ENCODE measurements at regions not wholly inside any gene's neighbourhood (a gene's known extent, or its start where the extent isn't known, plus 50 kb on each side); places are given as distances from the start of the nearest gene placed in this dataset.

DNA sequence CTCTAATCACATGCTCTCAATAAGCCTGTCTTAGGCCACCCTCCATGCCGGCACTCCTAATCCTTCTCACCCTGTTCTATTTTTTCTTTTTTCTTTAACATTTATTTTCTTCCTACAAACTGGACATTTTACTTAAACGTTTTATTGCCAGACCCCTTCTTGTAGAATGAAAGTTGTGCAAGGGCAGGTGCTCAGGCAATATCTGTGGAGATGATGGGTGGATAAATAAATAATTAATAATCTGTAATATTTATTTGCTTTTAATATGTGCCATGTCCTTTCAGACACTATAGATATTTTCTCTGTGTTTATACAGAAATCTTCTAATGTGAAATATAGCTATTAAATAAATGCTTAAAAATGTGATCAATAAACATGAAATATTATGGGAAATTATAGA lies 815.7 kb upstream of the MIR17HG start:
- H3K9ac ChIP-seq (ENCODE audit: low read length), result no peak overlapping the region
- H3K9me3 ChIP-seq (ENCODE audit: insufficient read depth, low read depth, low read length), result no peaks in the 10 kb centered on the region
- no peak overlapping the region for H2BK5ac ChIP-seq (ENCODE audit: low read depth, low read length, poor library complexity)
- H4K8ac ChIP-seq (ENCODE audit: low read depth, low read length), result no peak overlapping the region
- H2BK12ac ChIP-seq (ENCODE audit: low read length), result no peak overlapping the region
- H3K27ac ChIP-seq (ENCODE audit: low read depth, low read length), result no peak overlapping the region
- H3K79me2 ChIP-seq (ENCODE audit: control insufficient read depth, insufficient read depth, low read length, poor library complexity), result no peaks in the 10 kb centered on the region
- no peak overlapping the region for H2AFZ ChIP-seq (ENCODE audit: insufficient read depth, low read length, poor library complexity)
- H4K12ac ChIP-seq (ENCODE audit: low read depth, low read length), result no peak overlapping the region
- no peaks in the 10 kb centered on the region for H3K27me3 ChIP-seq (ENCODE audit: insufficient read depth, low read length)
- no peak overlapping the region for H3K18ac ChIP-seq (ENCODE audit: low read length)
- no peak overlapping the region for H4K91ac ChIP-seq (ENCODE audit: low read depth, low read length)
- no peak overlapping the region for H3K4me3 ChIP-seq (ENCODE audit: low read depth, low read length)
- no peaks in the 10 kb centered on the region for H3K79me1 ChIP-seq (ENCODE audit: low read length)
- no peak overlapping the region for H2AK5ac ChIP-seq (ENCODE audit: low read length)
- no peak for DNase-seq
- H3K14ac ChIP-seq (ENCODE audit: low read length), result no peak overlapping the region
- H3K23ac ChIP-seq (ENCODE audit: low read length), result no peak overlapping the region
- H3K36me3 ChIP-seq (ENCODE audit: control insufficient read depth in 1 of 2, insufficient read depth in 2 of 2, low read length in 2 of 2), result no peaks in the 10 kb centered on the region
- WGBS (ENCODE audit: extremely low coverage, insufficient coverage, insufficient read length), result no CpG with 5 or more reads among the region's 2 CpGs
- no peak overlapping the region for H3K4me2 ChIP-seq (ENCODE audit: low read length)
- no peak overlapping the region for H3K4ac ChIP-seq (ENCODE audit: low read depth, low read length)
- H3K4me1 ChIP-seq (ENCODE audit: control insufficient read depth in 1 of 2, insufficient read depth in 2 of 2, low read length in 2 of 2), result no peaks in the 10 kb centered on the region
- H2BK120ac ChIP-seq (ENCODE audit: insufficient read depth, low read length, poor library complexity), result no peak overlapping the region

DNA sequence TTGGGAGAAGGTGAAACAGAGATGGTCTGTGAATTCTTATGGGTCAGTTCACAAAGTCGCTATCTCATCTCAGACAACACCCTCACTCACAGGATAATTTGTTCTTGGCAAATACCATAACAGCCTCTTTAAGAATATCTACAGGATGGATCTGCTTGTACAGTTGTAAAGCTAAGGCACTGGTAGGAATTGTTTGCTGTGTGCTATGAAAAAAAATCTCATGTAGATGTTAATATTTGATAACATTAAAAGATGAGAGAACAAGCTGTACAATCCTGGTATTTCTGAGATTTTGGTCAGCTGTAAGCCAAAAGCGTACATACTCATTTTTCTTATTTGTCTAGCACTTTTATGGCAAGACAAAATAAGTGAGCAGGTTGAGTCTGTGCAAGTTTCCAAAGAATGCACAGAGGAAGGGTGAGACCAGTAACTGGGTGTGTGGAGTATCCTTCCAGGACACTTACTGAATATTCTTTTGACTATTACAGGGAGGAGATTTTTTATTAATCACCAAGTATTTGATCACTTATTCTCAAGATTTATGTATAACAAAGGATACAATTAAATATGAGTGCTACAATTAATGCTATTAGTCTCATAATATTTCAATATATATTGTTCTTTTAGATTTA lies 814.5 kb upstream of the MIR17HG start:
- Histone ChIP-seq H3K79me2 (ENCODE audit: control insufficient read depth, insufficient read depth, low read length, poor library complexity) (no peaks in the 10 kb centered on the region), H3K18ac (ENCODE audit: low read length) (no peak overlapping the region), H3K9ac (ENCODE audit: low read length) (no peak overlapping the region), H3K4me1 (ENCODE audit: control insufficient read depth in 1 of 2, insufficient read depth in 2 of 2, low read length in 2 of 2) (no peaks in the 10 kb centered on the region), H2BK5ac (ENCODE audit: low read depth, low read length, poor library complexity) (no peak overlapping the region), H3K4ac (ENCODE audit: low read depth, low read length) (no peak overlapping the region), H3K79me1 (ENCODE audit: low read length) (no peaks in the 10 kb centered on the region), H2AFZ (ENCODE audit: insufficient read depth, low read length, poor library complexity) (no peak overlapping the region), H2BK12ac (ENCODE audit: low read length) (no peak overlapping the region), H2BK120ac (ENCODE audit: insufficient read depth, low read length, poor library complexity) (no peak overlapping the region), H4K12ac (ENCODE audit: low read depth, low read length) (no peak overlapping the region), H3K4me3 (ENCODE audit: low read depth, low read length) (no peak overlapping the region), H3K36me3 (ENCODE audit: control insufficient read depth in 1 of 2, insufficient read depth in 2 of 2, low read length in 2 of 2) (no peaks in the 10 kb centered on the region), H2AK5ac (ENCODE audit: low read length) (no peak overlapping the region), H3K14ac (ENCODE audit: low read length) (no peak overlapping the region), H3K27me3 (ENCODE audit: insufficient read depth, low read length) (no peaks in the 10 kb centered on the region), H3K23ac (ENCODE audit: low read length) (no peak overlapping the region), H3K4me2 (ENCODE audit: low read length) (no peak overlapping the region), H3K27ac (ENCODE audit: low read depth, low read length) (no peak overlapping the region), H3K9me3 (ENCODE audit: insufficient read depth, low read depth, low read length) (no peaks in the 10 kb centered on the region), H4K8ac (ENCODE audit: low read depth, low read length) (no peak overlapping the region), H4K91ac (ENCODE audit: low read depth, low read length) (no peak overlapping the region)
- no peak for DNase-seq
- no CpG with 5 or more reads among the region's 2 CpGs for WGBS (ENCODE audit: extremely low coverage, insufficient coverage, insufficient read length)

DNA sequence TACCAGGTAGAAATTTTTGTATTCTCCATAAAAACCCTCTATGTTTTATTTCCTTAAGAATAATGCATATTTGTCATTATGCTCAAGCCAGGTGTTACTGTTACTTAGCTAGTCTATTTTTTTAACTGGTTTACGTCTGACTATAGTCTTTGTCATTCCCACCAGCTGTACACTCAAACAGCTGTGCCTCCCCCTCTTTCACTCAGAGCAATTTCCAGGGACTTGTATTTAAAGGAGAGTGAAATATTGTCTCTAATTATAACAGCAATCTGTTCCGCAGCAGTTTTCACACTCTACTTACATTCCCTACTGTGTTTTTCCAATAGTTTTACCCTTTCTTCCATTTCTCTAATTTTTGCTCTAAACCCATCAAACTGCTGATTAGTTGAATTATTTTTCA lies 813.6 kb upstream of the MIR17HG start:
- H3K9ac ChIP-seq (ENCODE audit: low read length), result no peak overlapping the region
- H4K12ac ChIP-seq (ENCODE audit: low read depth, low read length), result no peak overlapping the region
- H2BK120ac ChIP-seq (ENCODE audit: insufficient read depth, low read length, poor library complexity), result no peak overlapping the region
- no peaks in the 10 kb centered on the region for H3K79me2 ChIP-seq (ENCODE audit: control insufficient read depth, insufficient read depth, low read length, poor library complexity)
- no peaks in the 10 kb centered on the region for H3K27me3 ChIP-seq (ENCODE audit: insufficient read depth, low read length)
- H3K4me2 ChIP-seq (ENCODE audit: low read length), result no peak overlapping the region
- H3K27ac ChIP-seq (ENCODE audit: low read depth, low read length), result no peak overlapping the region
- no peak overlapping the region for H3K23ac ChIP-seq (ENCODE audit: low read length)
- H4K8ac ChIP-seq (ENCODE audit: low read depth, low read length), result no peak overlapping the region
- H3K9me3 ChIP-seq (ENCODE audit: insufficient read depth, low read depth, low read length), result no peaks in the 10 kb centered on the region
- no peak overlapping the region for H3K18ac ChIP-seq (ENCODE audit: low read length)
- no peak overlapping the region for H2AFZ ChIP-seq (ENCODE audit: insufficient read depth, low read length, poor library complexity)
- H3K4ac ChIP-seq (ENCODE audit: low read depth, low read length), result no peak overlapping the region
- H3K4me1 ChIP-seq (ENCODE audit: control insufficient read depth in 1 of 2, insufficient read depth in 2 of 2, low read length in 2 of 2), result no peaks in the 10 kb centered on the region
- H2BK5ac ChIP-seq (ENCODE audit: low read depth, low read length, poor library complexity), result no peak overlapping the region
- no peaks in the 10 kb centered on the region for H3K79me1 ChIP-seq (ENCODE audit: low read length)
- H3K4me3 ChIP-seq (ENCODE audit: low read depth, low read length), result no peak overlapping the region
- H2AK5ac ChIP-seq (ENCODE audit: low read length), result no peak overlapping the region
- H2BK12ac ChIP-seq (ENCODE audit: low read length), result no peak overlapping the region
- H3K36me3 ChIP-seq (ENCODE audit: control insufficient read depth in 1 of 2, insufficient read depth in 2 of 2, low read length in 2 of 2), result no peaks in the 10 kb centered on the region
- H4K91ac ChIP-seq (ENCODE audit: low read depth, low read length), result no peak overlapping the region
- DNase-seq, result no peak
- no peak overlapping the region for H3K14ac ChIP-seq (ENCODE audit: low read length)
- no CpG with 5 or more reads among the region's 2 CpGs for WGBS (ENCODE audit: extremely low coverage, insufficient coverage, insufficient read length)

DNA sequence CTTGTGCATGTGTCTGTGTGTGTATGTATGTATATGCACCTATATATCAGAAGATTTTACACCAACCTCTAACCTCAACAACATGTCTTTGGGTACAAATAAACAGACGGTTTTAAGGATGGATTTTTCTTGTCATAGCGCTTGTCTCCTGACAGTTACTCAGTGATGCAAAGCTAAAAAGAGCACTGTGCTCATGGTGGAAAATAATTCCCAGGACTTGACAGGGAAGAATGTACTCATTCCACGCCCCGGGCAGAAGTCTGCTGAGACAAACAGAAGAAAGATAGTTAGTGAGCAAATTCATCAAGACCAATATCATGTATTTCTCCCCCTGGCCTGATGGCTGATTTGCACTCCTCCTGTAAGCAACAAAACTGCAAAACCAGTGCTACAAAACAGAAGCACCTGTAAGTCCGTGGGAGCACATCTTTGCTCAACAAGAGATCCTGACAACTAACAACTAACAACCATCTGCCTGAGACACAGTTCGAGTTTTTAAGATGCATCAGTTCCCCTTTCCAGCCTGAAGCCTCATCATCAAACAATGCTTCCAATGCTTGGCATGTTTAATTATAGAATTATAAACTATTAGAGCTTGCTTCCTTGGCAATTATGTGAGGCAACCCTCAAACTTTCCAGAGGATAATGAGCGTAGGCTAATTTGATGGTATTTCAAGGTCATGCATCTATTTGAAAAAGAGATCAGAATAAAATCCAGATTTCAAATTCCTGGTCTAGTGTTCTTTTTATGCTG lies 812.7 kb upstream of the MIR17HG start:
- no peak overlapping the region for H3K4me3 ChIP-seq (ENCODE audit: low read depth, low read length)
- no CpG with 5 or more reads among the region's 7 CpGs for WGBS (ENCODE audit: extremely low coverage, insufficient coverage, insufficient read length)
- H3K9me3 ChIP-seq (ENCODE audit: insufficient read depth, low read depth, low read length), result no peaks in the 10 kb centered on the region
- H2BK5ac ChIP-seq (ENCODE audit: low read depth, low read length, poor library complexity), result no peak overlapping the region
- H3K27me3 ChIP-seq (ENCODE audit: insufficient read depth, low read length), result no peaks in the 10 kb centered on the region
- H2BK12ac ChIP-seq (ENCODE audit: low read length), result no peak overlapping the region
- no peak overlapping the region for H3K14ac ChIP-seq (ENCODE audit: low read length)
- no peak overlapping the region for H3K23ac ChIP-seq (ENCODE audit: low read length)
- H2AFZ ChIP-seq (ENCODE audit: insufficient read depth, low read length, poor library complexity), result no peak overlapping the region
- no peak overlapping the region for H4K91ac ChIP-seq (ENCODE audit: low read depth, low read length)
- no peaks in the 10 kb centered on the region for H3K79me1 ChIP-seq (ENCODE audit: low read length)
- no peak overlapping the region for H3K4me2 ChIP-seq (ENCODE audit: low read length)
- DNase-seq, result no peak
- H3K4ac ChIP-seq (ENCODE audit: low read depth, low read length), result no peak overlapping the region
- no peak overlapping the region for H2AK5ac ChIP-seq (ENCODE audit: low read length)
- H3K9ac ChIP-seq (ENCODE audit: low read length), result no peak overlapping the region
- no peaks in the 10 kb centered on the region for H3K4me1 ChIP-seq (ENCODE audit: control insufficient read depth in 1 of 2, insufficient read depth in 2 of 2, low read length in 2 of 2)
- H4K12ac ChIP-seq (ENCODE audit: low read depth, low read length), result no peak overlapping the region
- no peak overlapping the region for H3K18ac ChIP-seq (ENCODE audit: low read length)
- no peaks in the 10 kb centered on the region for H3K79me2 ChIP-seq (ENCODE audit: control insufficient read depth, insufficient read depth, low read length, poor library complexity)
- H3K27ac ChIP-seq (ENCODE audit: low read depth, low read length), result no peak overlapping the region
- H3K36me3 ChIP-seq (ENCODE audit: control insufficient read depth in 1 of 2, insufficient read depth in 2 of 2, low read length in 2 of 2), result no peaks in the 10 kb centered on the region
- H2BK120ac ChIP-seq (ENCODE audit: insufficient read depth, low read length, poor library complexity), result no peak overlapping the region
- no peak overlapping the region for H4K8ac ChIP-seq (ENCODE audit: low read depth, low read length)

Measured in trophoblast cell (in vitro differentiated cells and primary cell).